Mucosa of rectum (tissue), 2 donors: ENCODE measurements at regions not wholly inside any gene's neighbourhood (a gene's known extent, or its start where the extent isn't known, plus 50 kb on each side); places are given as distances from the start of the nearest gene placed in this dataset.

Experiments used
- H3K27ac ChIP-seq, 2 donors: one replicate each; pipeline ENCODE4 v1.7.0; 2013; ENCODE audit warnings: inconsistent platforms in 2 of 2, low read depth in 2 of 2, low read length in 2 of 2
- H3K27me3 ChIP-seq, 2 donors: one replicate each; pipeline ENCODE4 v1.7.0; 2013; ENCODE audit warnings: low read length in 2 of 2; ENCODE audit not compliant: control insufficient read depth in 2 of 2, insufficient read depth in 2 of 2
- H3K36me3 ChIP-seq, 2 donors: one replicate each; pipeline ENCODE4 v1.7.0; 2013; ENCODE audit warnings: low read length in 2 of 2; ENCODE audit not compliant: control insufficient read depth in 2 of 2, insufficient read depth in 2 of 2
- H3K4me1 ChIP-seq, 2 donors: one replicate each; pipeline ENCODE4 v1.7.0; 2013; ENCODE audit warnings: low read length in 2 of 2, mild to moderate bottlenecking in 1 of 2; ENCODE audit not compliant: control insufficient read depth in 2 of 2, insufficient read depth in 2 of 2
- H3K4me3 ChIP-seq, 2 donors: one replicate each; pipeline ENCODE4 v1.7.0; 2013; ENCODE audit warnings: low read length in 2 of 2
- H3K9ac ChIP-seq, 2 donors: one replicate each; pipeline ENCODE4 v1.7.0; 2013; ENCODE audit warnings: low read length in 2 of 2, low read depth in 1 of 2, mild to moderate bottlenecking in 1 of 2
- H3K9me3 ChIP-seq, 2 donors: one replicate each; pipeline ENCODE4 v1.7.0; 2013; ENCODE audit warnings: low read length in 2 of 2; ENCODE audit not compliant: control insufficient read depth in 2 of 2
- donor health status: healthy.
- donor health status: Normal muscosa, but diverticular disease.

DNA sequence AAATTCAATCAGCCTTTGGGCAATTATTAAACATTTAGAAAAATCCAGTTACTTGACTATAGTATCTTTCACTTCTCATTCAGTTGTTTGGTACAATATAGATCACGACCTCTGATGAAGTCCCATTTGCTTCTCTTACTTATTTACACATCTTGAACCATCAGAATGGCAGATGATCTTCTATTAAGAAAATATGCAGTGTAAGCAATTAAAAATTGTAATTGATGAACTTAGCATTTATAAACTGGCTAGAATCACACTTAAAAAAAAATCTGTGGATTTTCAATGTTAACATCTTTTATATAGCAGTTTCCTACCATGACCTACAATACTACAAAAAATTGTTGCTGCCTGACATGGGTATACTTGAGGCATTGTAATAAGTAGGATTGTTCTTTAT, 395.5 kb upstream of the CNTN4 start:
- Histone ChIP-seq H3K4me3 (no peak overlapping the region), H3K27me3 (no peaks in the 10 kb centered on the region)

GRCh38 chr3:1710663-1711062, 388.0 kb upstream of the CNTN4 start:
- Histone ChIP-seq H3K4me1 (no peaks in the 10 kb centered on the region), H3K27ac (no peak overlapping the region), H3K9ac (no peak overlapping the region), H3K27me3 (no peaks in the 10 kb centered on the region), H3K4me3 (no peak overlapping the region), H3K9me3 (no peaks in the 10 kb centered on the region), H3K36me3 (no peaks in the 10 kb centered on the region)

More for the DNA sequence above, 395.5 kb upstream of the CNTN4 start:
- no peak overlapping the region for H3K9ac ChIP-seq
- H3K4me1 ChIP-seq: no peaks in the 10 kb centered on the region
- H3K27ac ChIP-seq: no peak overlapping the region
- H3K9me3 ChIP-seq: no peaks in the 10 kb centered on the region
- H3K36me3 ChIP-seq: no peaks in the 10 kb centered on the region

DNA sequence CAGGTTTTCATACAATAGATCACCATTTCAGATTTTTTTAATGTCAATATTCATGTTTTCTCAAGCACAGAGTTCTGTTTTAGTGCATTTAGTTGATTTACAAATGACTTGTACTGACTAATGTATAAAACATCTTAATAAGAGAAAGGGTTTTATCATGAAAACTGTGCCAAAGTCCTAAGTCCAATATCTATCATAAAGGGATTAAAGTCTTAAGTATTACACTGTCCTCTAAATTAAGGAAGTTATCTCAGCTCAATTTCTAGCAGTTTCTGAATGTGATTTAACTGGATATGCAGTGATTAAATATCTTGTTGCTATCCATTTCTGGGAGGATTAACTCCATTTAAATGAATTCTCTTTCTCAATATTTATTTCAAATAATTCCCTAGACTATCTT, 381.1 kb upstream of the CNTN4 start:
- no peaks in the 10 kb centered on the region for H3K9me3 ChIP-seq
- H3K27ac ChIP-seq: no peak overlapping the region

GRCh38 chr3:1723726-1724125, 374.9 kb upstream of the CNTN4 start:
- Histone ChIP-seq H3K9me3 (no peaks in the 10 kb centered on the region), H3K4me1 (peaks cover 3% of the 10 kb centered on the region in 2 donors), H3K27me3 (no peaks in the 10 kb centered on the region), H3K4me3 (no peak overlapping the region), H3K27ac (no peak overlapping the region), H3K9ac (no peak overlapping the region), H3K36me3 (no peaks in the 10 kb centered on the region)

More for the DNA sequence above, 381.1 kb upstream of the CNTN4 start:
- Histone ChIP-seq H3K4me3 (no peak overlapping the region), H3K4me1 (no peaks in the 10 kb centered on the region), H3K36me3 (no peaks in the 10 kb centered on the region), H3K27me3 (no peaks in the 10 kb centered on the region), H3K9ac (no peak overlapping the region)

DNA sequence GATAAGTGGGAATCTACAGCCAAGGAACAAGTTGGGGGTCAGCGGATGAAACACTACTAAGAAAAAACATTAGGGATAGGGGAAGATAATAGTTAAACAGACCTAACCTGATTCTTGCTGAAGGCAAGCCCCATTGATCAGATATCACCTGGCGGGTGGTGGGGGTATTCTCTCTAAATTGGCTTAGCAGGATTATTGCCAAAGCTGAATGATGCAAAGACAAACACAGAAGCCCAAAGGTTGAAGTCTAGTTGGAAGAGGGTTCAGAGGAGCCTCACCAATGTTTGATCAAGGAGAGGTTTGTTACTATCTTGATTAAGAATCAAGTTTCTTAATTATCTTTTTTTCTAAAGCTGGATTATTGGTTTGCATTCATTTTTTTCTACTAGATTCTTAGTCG, 371.9 kb upstream of the CNTN4 start:
- Histone ChIP-seq H3K4me1 (peaks cover 3% of the 10 kb centered on the region in 2 donors), H3K27me3 (no peaks in the 10 kb centered on the region), H3K27ac (no peak overlapping the region), H3K9me3 (no peaks in the 10 kb centered on the region), H3K4me3 (no peak overlapping the region), H3K9ac (no peak overlapping the region), H3K36me3 (no peaks in the 10 kb centered on the region)

GRCh38 chr3:1727242-1727641, 371.4 kb upstream of the CNTN4 start:
- Histone ChIP-seq H3K27ac (no peak overlapping the region), H3K36me3 (no peaks in the 10 kb centered on the region), H3K9ac (no peak overlapping the region), H3K4me3 (no peak overlapping the region), H3K9me3 (no peaks in the 10 kb centered on the region), H3K27me3 (no peaks in the 10 kb centered on the region), H3K4me1 (peaks cover 3% of the 10 kb centered on the region in 2 donors)

GRCh38 chr3:1728510-1728909, 370.2 kb upstream of the CNTN4 start:
- H3K4me1 ChIP-seq: peaks cover 3% of the 10 kb centered on the region in 2 donors
- no peaks in the 10 kb centered on the region for H3K36me3 ChIP-seq
- no peak overlapping the region for H3K4me3 ChIP-seq
- H3K9ac ChIP-seq: no peak overlapping the region
- no peaks in the 10 kb centered on the region for H3K27me3 ChIP-seq
- H3K27ac ChIP-seq: no peak overlapping the region
- no peaks in the 10 kb centered on the region for H3K9me3 ChIP-seq

- H3K36me3 ChIP-seq: no peaks in the 10 kb centered on the region
- no peaks in the 10 kb centered on the region for H3K9me3 ChIP-seq
Observed at GRCh38 chr3:1734494-1735122, 364.1 kb upstream of the CNTN4 start.

GRCh38 chr3:1752205-1752604, 346.5 kb upstream of the CNTN4 start:
- Histone ChIP-seq H3K4me3 (no peak overlapping the region), H3K9ac (no peak overlapping the region), H3K27ac (no peak overlapping the region), H3K36me3 (no peaks in the 10 kb centered on the region), H3K4me1 (no peaks in the 10 kb centered on the region), H3K27me3 (no peaks in the 10 kb centered on the region), H3K9me3 (no peaks in the 10 kb centered on the region)

More at GRCh38 chr3:1734494-1735122, 364.1 kb upstream of the CNTN4 start:
- Histone ChIP-seq H3K27ac (no peak overlapping the region), H3K9ac (no peak overlapping the region), H3K27me3 (no peaks in the 10 kb centered on the region), H3K4me3 (no peak overlapping the region), H3K4me1 (no peaks in the 10 kb centered on the region)

DNA sequence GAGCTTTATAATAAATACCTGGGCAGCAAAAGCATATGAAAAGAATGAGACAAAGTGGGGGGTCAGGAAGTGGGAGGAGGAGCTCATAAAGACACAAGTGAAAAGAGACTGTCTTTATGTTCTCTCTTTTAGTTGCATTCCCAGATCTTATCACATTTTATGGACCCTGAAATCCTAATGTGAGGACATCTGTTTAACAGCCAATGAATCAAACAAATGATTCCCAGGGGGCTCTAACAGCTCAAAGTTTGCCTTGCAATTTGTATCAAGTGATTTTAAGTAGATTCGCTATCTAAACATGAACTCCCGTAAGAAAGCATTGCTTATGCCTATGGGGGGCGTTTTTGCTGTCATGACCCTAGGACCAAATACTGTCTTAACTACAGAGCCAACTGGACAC, 332.3 kb upstream of the CNTN4 start:
- H3K27me3 ChIP-seq: no peaks in the 10 kb centered on the region
- H3K36me3 ChIP-seq: no peaks in the 10 kb centered on the region
- H3K9ac ChIP-seq: no peak overlapping the region
- H3K4me3 ChIP-seq: no peak overlapping the region
- no peak overlapping the region for H3K27ac ChIP-seq
- no peaks in the 10 kb centered on the region for H3K9me3 ChIP-seq
- no peaks in the 10 kb centered on the region for H3K4me1 ChIP-seq

GRCh38 chr3:1773679-1774078, 325.0 kb upstream of the CNTN4 start:
- Histone ChIP-seq H3K4me3 (no peak overlapping the region), H3K27ac (no peak overlapping the region), H3K27me3 (no peaks in the 10 kb centered on the region), H3K4me1 (no peaks in the 10 kb centered on the region), H3K9me3 (no peaks in the 10 kb centered on the region), H3K36me3 (no peaks in the 10 kb centered on the region), H3K9ac (no peak overlapping the region)
